KMS-11 (cell line): ENCODE measurements at regions not wholly inside any gene's neighbourhood (a gene's known extent, or its start where the extent isn't known, plus 50 kb on each side); places are given as distances from the start of the nearest gene placed in this dataset.

Source experiments
- H2AFZ ChIP-seq: fragments of 200-600 bp; sonication (generic); 2 replicates; pipeline ENCODE4 v1.6.1; 2016; ENCODE audit warnings: antibody characterized with exemption, mixed run types, low read depth
- H3K27ac ChIP-seq: fragments of 200-600 bp; sonication (generic); 2 replicates; pipeline ENCODE4 v1.6.1; 2016; ENCODE audit warnings: mild to moderate bottlenecking, mixed run types
- H3K27me3 ChIP-seq: fragments of 200-600 bp; sonication (generic); 2 replicates; pipeline ENCODE4 v1.6.1; 2017; ENCODE audit warnings: mild to moderate bottlenecking, low read depth, mixed run types, moderate library complexity; ENCODE audit not compliant: insufficient read depth
- H3K36me3 ChIP-seq: fragments of 200-600 bp; sonication (generic); 2 replicates; pipeline ENCODE4 v1.6.1; 2017; ENCODE audit warnings: mild to moderate bottlenecking, mixed run types; ENCODE audit not compliant: insufficient read depth
- H3K4me1 ChIP-seq: fragments of 200-600 bp; sonication (generic); 2 replicates; pipeline ENCODE4 v1.6.1; 2016; ENCODE audit warnings: mild to moderate bottlenecking, low read depth, mixed run types; ENCODE audit not compliant: poor library complexity, severe bottlenecking
- H3K4me2 ChIP-seq: fragments of 200-600 bp; sonication (generic); 2 replicates; pipeline ENCODE4 v1.7.0; 2016; ENCODE audit warnings: mild to moderate bottlenecking, mixed run types
- H3K4me3 ChIP-seq: fragments of 200-600 bp; sonication (generic); IDR thresholded peaks from 2 replicates; pipeline ENCODE4 v1.6.1; 2017; ENCODE audit warnings: low read depth, low read length, mixed read lengths; ENCODE audit not compliant: insufficient read depth
- H3K79me2 ChIP-seq: fragments of 200-600 bp; sonication (generic); 2 replicates; pipeline ENCODE4 v1.6.1; 2016; ENCODE audit warnings: low read depth, mixed run types; ENCODE audit not compliant: insufficient read depth
- H3K9ac ChIP-seq: fragments of 200-600 bp; sonication (generic); 2 replicates; pipeline ENCODE4 v1.6.1; 2016; ENCODE audit warnings: mild to moderate bottlenecking, mixed run types
- H4K20me1 ChIP-seq: fragments of 200-600 bp; sonication (generic); 2 replicates; pipeline ENCODE4 v1.6.1; 2016; ENCODE audit warnings: mild to moderate bottlenecking, mixed run types; ENCODE audit not compliant: insufficient read depth
- CTCF ChIP-seq: fragments of 200-600 bp; sonication (generic); conservative IDR thresholded peaks from 2 replicates; pipeline ENCODE4 v1.6.1; 2017; ENCODE audit warnings: low read depth, mild to moderate bottlenecking, antibody characterized with exemption, low read length, moderate library complexity, mixed read lengths

GRCh38 chr11:70503468-70504221 is 105.3 kb downstream of the CTTN start:
- Histone ChIP-seq H3K4me2 (no peak overlapping the region), H3K9ac (no peak overlapping the region), H4K20me1 (no peaks in the 10 kb centered on the region), H3K4me1 (no peaks in the 10 kb centered on the region), H3K27me3 (no peaks in the 10 kb centered on the region), H3K27ac (no peak overlapping the region), H3K79me2 (no peaks in the 10 kb centered on the region), H3K36me3 (no peaks in the 10 kb centered on the region), H3K4me3 (no peak overlapping the region), H2AFZ (no peak overlapping the region)
- no peak for TF ChIP-seq CTCF

- no peak overlapping the region for H3K4me3 ChIP-seq
These were observed 106.1 kb downstream of the CTTN start for GRCh38 chr11:70504246-70505020.

GRCh38 chr11:70505331-70505731 is 107.0 kb downstream of the CTTN start:
- H3K4me2 ChIP-seq = no peak overlapping the region
- H3K4me3 ChIP-seq = no peak overlapping the region
- TF ChIP-seq CTCF = no peak
- no peaks in the 10 kb centered on the region for H3K4me1 ChIP-seq
- no peaks in the 10 kb centered on the region for H3K36me3 ChIP-seq
- no peak overlapping the region for H3K27ac ChIP-seq
- no peak overlapping the region for H3K9ac ChIP-seq
- no peaks in the 10 kb centered on the region for H4K20me1 ChIP-seq
- H3K79me2 ChIP-seq = no peaks in the 10 kb centered on the region
- no peaks in the 10 kb centered on the region for H3K27me3 ChIP-seq
- no peak overlapping the region for H2AFZ ChIP-seq

More at GRCh38 chr11:70504246-70505020, 106.1 kb downstream of the CTTN start:
- Histone ChIP-seq H3K79me2 (no peaks in the 10 kb centered on the region), H3K9ac (no peak overlapping the region), H3K4me1 (no peaks in the 10 kb centered on the region), H3K27me3 (no peaks in the 10 kb centered on the region), H3K4me2 (no peak overlapping the region), H3K36me3 (no peaks in the 10 kb centered on the region), H4K20me1 (no peaks in the 10 kb centered on the region), H2AFZ (no peak overlapping the region), H3K27ac (no peak overlapping the region)
- TF ChIP-seq CTCF = no peak

GRCh38 chr11:70505761-70506657 is 107.7 kb downstream of the CTTN start:
- Histone ChIP-seq H4K20me1 (no peaks in the 10 kb centered on the region), H3K27me3 (no peaks in the 10 kb centered on the region), H3K36me3 (no peaks in the 10 kb centered on the region), H3K9ac (no peak overlapping the region), H3K4me2 (no peak overlapping the region), H2AFZ (no peak overlapping the region), H3K79me2 (no peaks in the 10 kb centered on the region), H3K4me3 (no peak overlapping the region), H3K27ac (no peak overlapping the region), H3K4me1 (no peaks in the 10 kb centered on the region)
- TF ChIP-seq CTCF = no peak
